ENCODE measurements at regions not wholly inside any gene's neighbourhood (a gene's known extent, or its start where the extent isn't known, plus 50 kb on each side); places are given as distances from the start of the nearest gene placed in this dataset.

DNA sequence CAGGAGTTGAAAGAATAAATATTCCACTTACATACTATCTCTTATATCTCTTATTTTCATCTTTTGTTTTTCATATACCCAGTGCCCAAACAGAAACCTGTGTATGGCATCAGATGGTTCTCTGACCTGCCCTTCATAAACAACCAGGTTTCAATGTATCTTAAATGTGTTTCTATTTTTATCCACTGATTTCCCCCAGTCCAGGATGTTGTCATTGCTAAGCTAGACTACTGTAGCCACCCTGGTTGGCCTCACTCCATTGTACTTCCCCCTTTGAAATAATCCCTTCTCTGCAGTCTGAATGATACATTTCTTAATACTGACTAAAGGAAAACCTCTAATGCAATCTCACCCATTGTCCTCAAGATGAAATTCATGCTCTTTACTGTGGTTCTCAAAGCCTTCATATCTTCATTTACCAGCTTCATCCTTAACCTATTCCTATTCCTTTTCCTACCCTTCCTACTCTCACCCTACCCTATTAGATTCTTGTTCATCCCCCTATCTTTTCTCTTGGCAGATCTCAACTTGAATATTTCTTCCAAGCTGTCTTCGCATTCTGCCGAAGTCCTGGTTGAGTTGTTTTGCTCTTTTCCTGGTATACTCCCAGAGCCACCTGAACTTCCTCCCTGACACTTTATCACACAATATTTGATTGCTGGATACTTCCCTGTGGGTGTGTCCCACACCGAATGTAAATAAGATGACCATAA lies 312.4 kb downstream of the FOXG1 start:
- Histone ChIP-seq H2AFZ (ENCODE audit: low read length) (no peak overlapping the region), H3K23ac (ENCODE audit: insufficient read length) (no peak overlapping the region), H3K4ac (replicated peaks; ENCODE audit: insufficient read length, low read depth, low read length) (no peak overlapping the region), H2BK120ac (replicated peaks; ENCODE audit: low read depth, low read length) (no peak overlapping the region), H3K36me3 (ENCODE audit: control insufficient read depth in 2 of 4, insufficient read depth in 4 of 4, low read length in 3 of 4) (no peaks in the 10 kb centered on the region), H3K27me3 (replicated peaks in 1 of 4; ENCODE audit: control insufficient read depth in 3 of 4, extremely low read depth in 1 of 4, insufficient read depth in 3 of 4, low read length in 3 of 4) (no peaks in the 10 kb centered on the region), H3K14ac (ENCODE audit: insufficient read length) (no peak overlapping the region), H2BK5ac (ENCODE audit: low read depth, low read length) (no peak overlapping the region), H3K18ac (ENCODE audit: extremely low read depth, low read length) (no peak overlapping the region), H2AK5ac (ENCODE audit: low read depth, low read length) (no peak overlapping the region), H2BK20ac (ENCODE audit: low read length) (no peak overlapping the region), H3K4me2 (ENCODE audit: insufficient read depth in 1 of 2, low read depth in 2 of 2, low read length in 2 of 2) (no peak overlapping the region), H4K5ac (ENCODE audit: insufficient read length, low read depth, low read length) (no peak overlapping the region), H4K8ac (ENCODE audit: extremely low read depth, insufficient read depth, low read length) (no peak overlapping the region), H3K79me1 (ENCODE audit: low read depth, low read length) (no peaks in the 10 kb centered on the region), H3K27ac (ENCODE audit: low read depth, low read length) (no peak overlapping the region), H4K91ac (replicated peaks; ENCODE audit: insufficient read length, low read length) (no peak overlapping the region), H3K9me3 (ENCODE audit: insufficient read depth in 2 of 2, low read depth in 1 of 2, low read length in 1 of 2) (no peaks in the 10 kb centered on the region), H2BK12ac (ENCODE audit: low read depth, low read length) (no peak overlapping the region), H2BK15ac (ENCODE audit: low read length) (no peak overlapping the region), H3K79me2 (ENCODE audit: control insufficient read depth in 1 of 2, insufficient read depth in 2 of 2, low read length in 2 of 2) (no peaks in the 10 kb centered on the region), H3K4me3 (ENCODE audit: extremely low read depth in 1 of 4, insufficient read depth in 2 of 4, low read depth in 3 of 4, low read length in 4 of 4) (no peak overlapping the region), H4K20me1 (replicated peaks in 1 of 2; ENCODE audit: control insufficient read depth in 1 of 2, insufficient read depth in 2 of 2, low read length in 2 of 2) (no peaks in the 10 kb centered on the region), H3K56ac (replicated peaks; ENCODE audit: insufficient read length, low read depth, low read length) (no peak overlapping the region), H3K9ac (replicated peaks in 1 of 4; ENCODE audit: extremely low read depth in 1 of 4, low read depth in 3 of 4, low read length in 3 of 4) (no peak overlapping the region), H3K4me1 (replicated peaks in 1 of 4; ENCODE audit: control insufficient read depth in 3 of 4, insufficient read depth in 4 of 4, low read length in 3 of 4) (no peaks in the 10 kb centered on the region), H3K23me2 (ENCODE audit: low read depth, low read length) (no peaks in the 10 kb centered on the region)
- POLR2A ChIA-PET (ENCODE audit: partially characterized antibody), result no interaction called here
- WGBS, 2 experiments (ENCODE audit: extremely low coverage in 1 of 2, insufficient coverage in 1 of 2, insufficient read length in 1 of 2, insufficient replicate concordance in 2 of 2, low coverage in 1 of 2, low lambda C conversion rate in 2 of 2, missing lambda C conversion rate in 1 of 2), result 94% methylated on average over 3 of the region's 3 CpGs; no CpG with 5 or more reads in 1 of the 2 experiments
- no peak for FAIRE-seq
- CTCF ChIA-PET (ENCODE audit: partially characterized antibody), result no interaction called here
- DNase-seq (ENCODE audit: low read depth in 1 of 2, low spot score in 2 of 2), result no peak
- TF ChIP-seq, protein P1, sequence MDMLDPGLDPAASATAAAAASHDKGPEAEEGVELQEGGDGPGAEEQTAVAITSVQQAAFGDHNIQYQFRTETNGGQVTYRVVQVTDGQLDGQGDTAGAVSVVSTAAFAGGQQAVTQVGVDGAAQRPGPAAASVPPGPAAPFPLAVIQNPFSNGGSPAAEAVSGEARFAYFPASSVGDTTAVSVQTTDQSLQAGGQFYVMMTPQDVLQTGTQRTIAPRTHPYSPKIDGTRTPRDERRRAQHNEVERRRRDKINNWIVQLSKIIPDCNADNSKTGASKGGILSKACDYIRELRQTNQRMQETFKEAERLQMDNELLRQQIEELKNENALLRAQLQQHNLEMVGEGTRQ (IDR thresholded peaks at IDR 0.05; ENCODE audit: low read length), result no peak
- no peak for TF ChIP-seq SIN3A (conservative IDR thresholded peaks at IDR 0.05 in 1 of 2, IDR thresholded peaks at IDR 0.05 in 1 of 2; ENCODE audit: low read depth in 1 of 2, low read length in 2 of 2)
- no peak for TF ChIP-seq SP2 (IDR thresholded peaks at IDR 0.05; ENCODE audit: low read length)
- no peak for TF ChIP-seq ZNF274 (IDR thresholded peaks at IDR 0.05; ENCODE audit: borderline replicate concordance, extremely low read depth, low read length)
- TF ChIP-seq, protein P2, sequence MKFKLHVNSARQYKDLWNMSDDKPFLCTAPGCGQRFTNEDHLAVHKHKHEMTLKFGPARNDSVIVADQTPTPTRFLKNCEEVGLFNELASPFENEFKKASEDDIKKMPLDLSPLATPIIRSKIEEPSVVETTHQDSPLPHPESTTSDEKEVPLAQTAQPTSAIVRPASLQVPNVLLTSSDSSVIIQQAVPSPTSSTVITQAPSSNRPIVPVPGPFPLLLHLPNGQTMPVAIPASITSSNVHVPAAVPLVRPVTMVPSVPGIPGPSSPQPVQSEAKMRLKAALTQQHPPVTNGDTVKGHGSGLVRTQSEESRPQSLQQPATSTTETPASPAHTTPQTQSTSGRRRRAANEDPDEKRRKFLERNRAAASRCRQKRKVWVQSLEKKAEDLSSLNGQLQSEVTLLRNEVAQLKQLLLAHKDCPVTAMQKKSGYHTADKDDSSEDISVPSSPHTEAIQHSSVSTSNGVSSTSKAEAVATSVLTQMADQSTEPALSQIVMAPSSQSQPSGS (IDR thresholded peaks at IDR 0.05; ENCODE audit: low read length), result no peak
- TF ChIP-seq POU5F1 (IDR thresholded peaks at IDR 0.05; ENCODE audit: low read depth, low read length), result no peak
- TF ChIP-seq KDM4A (IDR thresholded peaks at IDR 0.05; ENCODE audit: low read depth, low read length, severe bottlenecking), result no peak
- TF ChIP-seq CEBPB (IDR thresholded peaks at IDR 0.05; ENCODE audit: low read depth, low read length), result no peak
- TF ChIP-seq RFX5 (IDR thresholded peaks at IDR 0.05; ENCODE audit: borderline replicate concordance, low read depth, low read length), result no peak
- no peak for TF ChIP-seq SIX5 (IDR thresholded peaks at IDR 0.05; ENCODE audit: low read depth, low read length)
- TF ChIP-seq SRF (IDR thresholded peaks at IDR 0.05; ENCODE audit: low read depth, low read length), result no peak
